Activated naive CD4-positive, alpha-beta T cell treated with anti-CD3 and anti-CD28 coated beads, Interleukin-2, amount 50 U/mL, for 72 hours (primary cell): ENCODE measurements at regions not wholly inside any gene's neighbourhood (a gene's known extent, or its start where the extent isn't known, plus 50 kb on each side); places are given as distances from the start of the nearest gene placed in this dataset.
A peak's percentile ranks its signal among the peaks of the same experiment; 100 is the strongest.

Experiments
- ATAC-seq, 2 donors: fragments of 150-1000 bp; cut with Tn5 transposase; 2 replicates each; pipeline ENCODE4 v1.10.0; 2021; ENCODE audit warnings: mild to moderate bottlenecking in 2 of 2, moderate library complexity in 2 of 2
- DNase-seq, 2 donors: peaks; one replicate each; pipeline ENCODE4 v3.0.0; 2021 to 2022; ENCODE audit warnings: low spot score in 2 of 2
- H3K27ac Mint-ChIP-seq, 2 donors: one replicate each; pipeline ENCODE4 v1.8.0; 2022; ENCODE audit warnings: mild to moderate bottlenecking in 2 of 2, mixed read lengths in 2 of 2
- H3K36me3 Mint-ChIP-seq, 2 donors: one replicate each; pipeline ENCODE4 v1.8.0; 2022; ENCODE audit warnings: mixed read lengths in 2 of 2
- H3K9me3 Mint-ChIP-seq, 2 donors: one replicate each; pipeline ENCODE4 v1.8.0; 2022; ENCODE audit warnings: mixed read lengths in 2 of 2

DNA sequence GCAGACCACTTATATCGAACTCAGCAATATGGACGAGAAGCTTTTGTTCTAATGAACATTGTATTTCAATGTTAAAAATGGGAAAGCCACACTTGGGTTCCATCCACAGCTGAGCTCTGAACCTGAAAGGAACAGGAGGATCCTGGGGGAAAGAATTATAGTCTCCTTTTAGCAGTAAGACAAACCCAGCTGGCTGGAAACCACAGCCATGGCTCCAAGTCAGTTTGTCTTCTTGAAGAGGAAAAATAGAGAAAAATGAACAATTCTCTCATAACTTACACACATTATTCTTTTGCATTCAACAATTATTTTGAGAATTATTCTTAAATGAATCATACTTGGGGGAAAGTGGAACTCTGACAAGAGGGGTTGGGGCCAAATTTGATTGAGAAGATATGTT lies 149.2 kb upstream of the VEPH1 start:
- Mint-ChIP-seq H3K27ac (no peak overlapping the region), H3K9me3 (no peaks in the 10 kb centered on the region), H3K36me3 (no peaks in the 10 kb centered on the region)
- ATAC-seq = no peak
- no peak for DNase-seq

DNA sequence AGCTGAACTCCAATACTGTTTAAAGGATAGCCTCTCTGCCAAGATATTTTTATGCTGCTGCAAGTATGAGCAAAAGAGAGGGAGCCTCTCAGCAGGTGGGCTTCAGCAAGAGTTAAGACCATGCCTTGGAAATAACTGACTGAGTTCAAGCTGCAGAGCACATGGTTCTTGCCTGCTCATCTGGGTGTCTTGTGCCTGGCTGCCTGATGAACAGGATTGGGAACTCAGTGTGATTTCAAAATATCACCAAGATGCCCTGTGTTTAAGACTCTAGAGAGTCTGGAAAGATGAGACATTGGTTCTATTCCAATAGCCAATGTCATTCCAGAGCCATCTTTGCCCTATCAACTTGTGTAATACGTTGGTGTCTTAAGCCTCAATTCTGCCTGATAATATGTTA lies 147.5 kb upstream of the VEPH1 start:
- H3K27ac Mint-ChIP-seq = no peak overlapping the region
- H3K9me3 Mint-ChIP-seq = no peaks in the 10 kb centered on the region
- H3K36me3 Mint-ChIP-seq = no peaks in the 10 kb centered on the region
- no peak for DNase-seq
- no peak for ATAC-seq

DNA sequence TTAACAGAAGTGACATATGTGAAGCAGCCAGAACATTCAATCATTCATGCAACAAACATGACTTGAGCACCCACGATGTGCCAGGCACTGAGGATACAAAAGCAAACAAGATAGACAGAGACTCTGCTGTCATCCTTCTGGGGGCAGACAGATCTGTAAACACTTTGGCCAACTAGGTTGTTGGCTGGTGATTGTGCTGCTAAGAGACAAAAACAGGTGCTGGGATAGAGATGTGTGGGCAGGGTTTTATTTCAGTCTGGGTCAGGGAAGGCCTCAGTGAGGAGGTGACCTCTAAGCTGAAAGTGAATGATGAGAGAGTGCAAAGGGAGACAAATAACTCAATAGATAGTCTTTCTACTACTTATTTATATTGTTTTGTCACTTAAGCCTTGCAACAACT lies 147.0 kb upstream of the VEPH1 start:
- ATAC-seq = no peak

DNA sequence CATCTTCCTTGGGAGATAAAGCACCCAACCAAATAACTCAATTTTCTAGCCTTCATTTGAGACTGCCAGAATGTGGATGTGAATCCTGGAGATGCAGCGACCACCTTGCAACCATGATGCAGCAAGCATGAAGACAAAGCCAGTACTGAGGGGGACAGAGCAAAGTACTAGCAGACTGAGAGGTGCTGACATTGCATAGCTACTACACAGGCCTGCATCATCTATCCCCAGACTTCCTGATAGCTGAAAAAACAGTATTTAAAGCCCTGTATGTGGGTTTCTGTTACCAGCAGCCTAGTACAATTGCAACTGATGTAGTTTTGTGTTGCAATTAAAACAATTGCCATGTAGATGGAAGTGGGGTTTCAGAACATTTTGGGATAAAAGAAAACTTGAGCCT lies 146.3 kb upstream of the VEPH1 start:
- Mint-ChIP-seq H3K27ac (no peak overlapping the region), H3K9me3 (no peaks in the 10 kb centered on the region)
- ATAC-seq = no peak

More for the DNA sequence above, 147.0 kb upstream of the VEPH1 start:
- Mint-ChIP-seq H3K36me3 (no peaks in the 10 kb centered on the region), H3K9me3 (no peaks in the 10 kb centered on the region), H3K27ac (no peak overlapping the region)
- no peak for DNase-seq

DNA sequence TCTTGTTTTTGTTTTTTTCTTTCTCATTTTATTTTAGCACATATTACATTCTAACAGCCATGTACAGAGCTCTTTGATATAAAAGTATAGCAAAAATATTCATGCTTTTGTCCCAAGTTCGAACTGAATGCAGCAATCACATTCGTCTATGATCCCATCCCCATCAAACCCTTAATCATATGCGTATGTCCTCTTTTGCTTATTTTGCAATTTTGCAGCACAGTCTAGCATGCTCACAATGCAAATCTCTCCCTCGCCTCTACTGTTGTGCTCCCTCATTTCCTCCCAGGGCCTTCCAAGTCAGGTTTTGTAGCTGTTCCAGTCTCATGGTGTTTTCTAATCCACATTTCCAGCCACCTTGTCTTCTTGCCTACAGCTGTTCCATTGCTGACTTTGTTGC lies 144.6 kb upstream of the VEPH1 start:
- Mint-ChIP-seq H3K9me3 (no peaks in the 10 kb centered on the region), H3K36me3 (no peaks in the 10 kb centered on the region), H3K27ac (no peak overlapping the region)
- DNase-seq (no peak), ATAC-seq (no peak)

More for the DNA sequence above, 146.3 kb upstream of the VEPH1 start:
- H3K36me3 Mint-ChIP-seq = no peaks in the 10 kb centered on the region
- DNase-seq = no peak

DNA sequence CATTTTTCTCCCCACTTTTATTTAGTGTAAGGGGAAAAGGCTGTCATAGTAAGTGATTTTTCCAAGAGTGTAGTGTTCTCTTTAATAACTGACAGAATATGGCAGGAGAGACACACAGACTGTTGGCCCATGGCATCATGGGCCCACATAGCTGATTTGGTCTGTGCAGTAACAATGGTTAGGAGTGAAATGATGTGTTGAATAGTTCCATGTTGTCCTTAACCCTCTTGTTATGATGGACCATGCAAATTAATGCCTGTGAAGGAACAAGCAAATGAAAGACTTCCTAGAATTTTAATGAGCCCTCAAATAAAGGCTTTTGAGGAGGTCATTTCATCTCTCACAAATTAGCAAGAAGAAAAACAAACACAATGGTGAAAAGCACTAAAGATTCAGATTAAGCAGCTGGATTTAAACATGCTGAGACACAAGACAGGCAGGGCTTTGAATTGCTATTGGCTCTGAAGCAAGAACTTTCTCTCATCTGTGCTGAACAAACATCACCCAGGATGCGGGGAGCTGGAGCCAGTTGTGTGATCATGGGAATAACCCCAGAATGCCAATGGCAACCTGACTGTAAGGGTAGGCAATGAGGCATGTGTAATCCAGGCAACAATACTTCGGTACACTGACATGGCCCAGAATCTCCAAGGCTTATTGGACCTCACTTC lies 136.7 kb upstream of the VEPH1 start:
- Mint-ChIP-seq H3K9me3 (peaks cover 7 to 15% of the 10 kb centered on the region in 2 donors), H3K27ac (no peak overlapping the region), H3K36me3 (no peaks in the 10 kb centered on the region)
- ATAC-seq (no peak), DNase-seq (no peak)

DNA sequence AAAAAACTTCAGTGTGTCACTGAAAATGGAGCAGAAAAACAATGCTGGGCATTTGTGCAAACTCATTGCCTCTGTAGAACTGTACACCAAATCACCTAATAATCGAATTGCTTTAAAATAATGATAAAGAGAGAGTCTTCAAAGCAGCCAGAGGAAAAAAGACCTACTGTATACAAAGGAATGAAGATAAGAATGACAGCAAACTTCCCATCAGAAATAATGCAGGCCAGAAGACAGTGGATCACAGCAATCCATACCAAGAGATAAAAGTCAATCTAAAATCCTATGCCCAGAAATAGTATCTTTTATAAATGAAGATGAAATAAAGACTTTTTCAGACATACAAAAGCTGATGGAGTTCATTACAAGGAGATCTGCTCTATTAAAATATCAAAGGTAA lies 134.7 kb upstream of the VEPH1 start:
- Mint-ChIP-seq H3K27ac (no peak overlapping the region), H3K9me3 (peaks cover 7 to 15% of the 10 kb centered on the region in 2 donors), H3K36me3 (no peaks in the 10 kb centered on the region)
- no peak for DNase-seq
- no peak for ATAC-seq

DNA sequence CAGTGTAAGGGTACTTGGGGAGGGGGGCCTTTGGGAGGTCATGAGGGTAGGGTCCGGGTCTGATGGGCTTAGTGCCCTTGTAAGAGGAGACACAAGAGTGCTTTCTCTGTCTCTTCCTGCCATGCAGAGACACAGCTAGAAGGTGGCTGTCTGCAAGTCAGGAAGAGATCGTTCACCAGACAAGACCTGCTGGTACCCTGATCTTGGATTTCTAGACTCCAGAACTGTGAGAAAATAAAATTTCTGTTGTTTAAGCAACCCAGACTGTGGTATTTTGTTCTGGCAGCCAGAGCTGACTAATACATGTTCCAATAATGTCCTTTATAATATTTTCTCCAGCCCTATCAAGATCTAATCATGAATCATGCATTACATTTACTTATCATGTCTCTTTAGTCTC lies 130.0 kb upstream of the VEPH1 start:
- DNase-seq (no peak), ATAC-seq (no peak)
- Mint-ChIP-seq H3K9me3 (peaks cover 7 to 11% of the 10 kb centered on the region in 2 donors), H3K36me3 (no peaks in the 10 kb centered on the region), H3K27ac (no peak overlapping the region)

DNA sequence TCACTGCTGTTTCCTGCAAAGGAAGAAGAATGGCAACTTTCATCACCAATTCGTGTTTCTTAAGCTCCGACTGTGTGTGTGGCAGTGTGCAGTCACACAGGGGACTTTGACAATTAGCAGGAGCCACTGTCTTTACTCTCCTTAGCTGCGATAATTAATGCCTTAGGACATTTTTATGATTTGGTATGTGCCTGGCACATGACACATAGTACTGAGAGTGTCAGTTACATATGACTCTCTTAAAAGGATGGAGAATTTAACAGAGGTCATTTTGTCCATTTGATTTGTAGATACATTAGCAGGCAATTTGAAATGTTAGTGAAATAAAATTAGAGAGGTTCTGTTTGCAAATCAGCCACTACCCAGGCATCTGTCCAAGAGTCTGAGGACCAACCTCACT lies 128.9 kb upstream of the VEPH1 start:
- Mint-ChIP-seq H3K27ac (no peak overlapping the region), H3K36me3 (no peaks in the 10 kb centered on the region), H3K9me3 (peaks cover 2 to 3% of the 10 kb centered on the region in 2 donors)
- DNase-seq = no peak
- ATAC-seq = no peak

DNA sequence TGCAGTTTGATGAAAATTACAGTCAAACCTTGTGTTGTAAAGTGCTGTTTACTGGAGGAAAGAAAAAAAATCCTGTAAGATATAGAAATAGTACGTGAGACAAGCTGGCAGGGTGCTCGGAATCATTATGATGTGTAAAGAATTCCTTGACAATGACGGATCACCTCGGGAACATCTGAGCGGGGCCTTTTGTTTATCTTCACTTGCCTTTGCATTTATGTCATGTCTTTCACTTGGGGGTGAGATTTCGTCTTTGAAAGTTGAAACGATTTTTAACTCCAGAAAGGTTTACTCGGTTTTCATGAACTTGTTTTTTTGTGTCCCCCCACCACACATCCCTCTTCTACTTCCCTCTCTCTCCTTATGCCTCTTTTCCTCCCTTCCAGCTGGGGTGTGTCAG lies 128.3 kb upstream of the VEPH1 start:
- Mint-ChIP-seq H3K27ac (no peak overlapping the region), H3K36me3 (no peaks in the 10 kb centered on the region), H3K9me3 (no peaks in the 10 kb centered on the region)
- ATAC-seq (no peak), DNase-seq (no peak)

DNA sequence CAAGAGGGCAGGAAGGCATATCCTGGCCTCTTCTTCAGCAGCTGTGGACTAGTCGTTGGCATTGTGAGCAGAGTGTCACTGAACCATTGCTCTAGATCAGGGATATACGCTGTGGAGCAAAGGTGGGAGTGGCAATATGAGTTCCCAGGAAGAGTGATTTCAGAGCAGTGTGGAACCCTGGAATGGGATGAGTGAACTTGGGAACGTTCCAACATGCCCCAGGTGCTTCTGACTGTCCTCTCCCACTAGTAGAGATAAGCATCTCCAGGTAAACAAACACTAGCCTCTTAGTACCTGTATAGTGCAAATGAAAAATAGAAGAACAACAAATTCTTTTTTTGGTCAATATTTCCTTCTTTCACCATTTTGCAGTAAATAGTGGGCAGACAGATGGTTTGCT lies 123.6 kb upstream of the VEPH1 start:
- no peak overlapping the region for H3K27ac Mint-ChIP-seq
- no peaks in the 10 kb centered on the region for H3K36me3 Mint-ChIP-seq
- no peak for ATAC-seq
- DNase-seq = no peak
- no peaks in the 10 kb centered on the region for H3K9me3 Mint-ChIP-seq

DNA sequence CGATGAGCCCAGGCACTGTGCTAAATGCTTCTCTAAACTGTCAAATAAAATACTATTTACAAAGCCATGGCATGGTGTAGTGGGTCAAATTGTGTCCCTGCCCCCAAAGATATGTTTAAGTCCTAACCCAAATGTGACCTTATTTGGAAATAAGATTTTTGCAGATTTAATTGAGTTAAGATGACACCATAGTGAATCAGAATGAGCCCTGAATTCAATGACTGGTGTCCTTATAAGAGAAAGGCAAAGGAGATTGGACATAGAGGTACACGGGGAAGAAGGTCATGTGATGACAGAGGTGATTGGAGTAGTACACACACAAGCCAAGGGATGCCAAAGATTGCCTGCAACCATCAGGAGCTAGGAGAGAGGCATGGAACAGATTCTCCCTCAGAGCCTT lies 121.6 kb upstream of the VEPH1 start:
- ATAC-seq = no peak
- DNase-seq = no peak
- Mint-ChIP-seq H3K9me3 (no peaks in the 10 kb centered on the region), H3K27ac (no peak overlapping the region), H3K36me3 (no peaks in the 10 kb centered on the region)

DNA sequence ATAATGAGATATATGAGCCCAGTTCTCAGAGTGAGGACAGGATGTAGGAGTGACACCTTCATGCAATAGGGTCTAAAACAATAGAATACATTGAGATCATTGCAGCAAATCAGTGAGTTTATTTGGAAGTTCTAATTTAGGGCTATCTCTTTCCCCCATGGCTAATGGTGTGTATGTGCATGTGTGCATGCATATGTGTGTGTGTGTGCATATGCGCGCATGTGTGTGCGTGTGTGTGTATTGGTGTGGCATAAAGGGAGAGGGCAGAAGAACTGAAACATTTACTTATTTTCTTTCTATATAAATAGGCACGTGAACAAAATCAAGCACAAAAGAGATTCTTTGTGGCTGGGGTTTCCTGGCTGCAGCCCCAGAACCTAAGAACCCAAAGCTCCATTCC lies 115.7 kb upstream of the VEPH1 start:
- no peak for ATAC-seq
- Mint-ChIP-seq H3K36me3 (no peaks in the 10 kb centered on the region), H3K9me3 (no peaks in the 10 kb centered on the region), H3K27ac (no peak overlapping the region)
- DNase-seq = no peak

DNA sequence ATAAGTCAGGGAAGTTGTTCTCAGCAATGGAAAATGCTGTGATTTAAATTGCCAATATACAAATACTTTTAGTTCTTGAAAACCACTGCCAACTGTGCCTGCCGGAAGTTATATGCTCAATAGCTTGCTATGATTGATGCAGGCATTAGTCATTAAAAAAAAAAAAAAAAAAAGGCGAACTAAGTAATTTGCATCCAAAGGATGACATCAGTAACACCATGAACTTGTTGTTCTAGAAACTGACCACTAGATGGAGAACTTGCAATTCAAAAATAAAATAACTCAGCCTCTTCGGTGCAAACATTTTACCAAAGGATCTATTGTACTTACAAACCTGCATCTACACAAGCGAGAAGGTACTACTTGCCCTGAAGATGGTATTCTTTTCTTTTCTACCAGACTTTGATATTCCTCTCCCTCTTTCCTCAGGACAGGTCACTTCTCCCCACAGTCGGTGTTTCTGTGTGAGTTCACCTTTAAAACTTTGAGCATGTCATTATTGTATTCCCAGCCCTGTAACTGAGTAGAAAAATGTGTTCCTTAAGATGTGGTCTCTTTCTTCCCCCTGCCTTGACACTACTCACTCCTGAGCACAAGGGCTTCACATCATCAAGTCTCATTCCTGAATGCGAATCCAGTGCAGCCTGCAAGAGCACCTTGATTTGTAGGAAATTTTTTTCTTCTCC lies 115.0 kb upstream of the VEPH1 start:
- peak; percentile 79 to 92 for ATAC-seq
- no peaks in the 10 kb centered on the region for H3K9me3 Mint-ChIP-seq
- no peak overlapping the region for H3K27ac Mint-ChIP-seq
- no peak for DNase-seq
- H3K36me3 Mint-ChIP-seq = no peaks in the 10 kb centered on the region

DNA sequence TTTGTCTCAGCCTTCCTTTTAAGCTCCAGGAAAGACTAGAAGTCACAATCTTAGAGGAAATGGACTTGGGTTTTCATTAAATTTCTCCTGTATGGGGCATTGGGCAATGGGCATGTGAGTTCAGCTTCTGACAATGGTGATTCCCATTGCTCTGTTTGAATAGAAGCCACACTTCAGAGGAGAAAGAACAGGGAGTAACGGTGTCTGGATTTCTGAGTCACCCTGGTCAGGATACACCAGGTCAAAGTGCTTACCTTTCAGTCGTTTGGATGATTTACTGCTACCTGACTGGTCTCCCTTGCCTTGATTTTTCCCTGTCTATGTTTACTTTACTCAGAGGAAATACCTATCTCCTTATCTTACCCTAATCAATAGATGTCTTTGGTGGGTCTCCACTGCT lies 111.7 kb upstream of the VEPH1 start:
- DNase-seq = no peak
- Mint-ChIP-seq H3K27ac (no peak overlapping the region), H3K36me3 (no peaks in the 10 kb centered on the region), H3K9me3 (no peaks in the 10 kb centered on the region)
- ATAC-seq = no peak

DNA sequence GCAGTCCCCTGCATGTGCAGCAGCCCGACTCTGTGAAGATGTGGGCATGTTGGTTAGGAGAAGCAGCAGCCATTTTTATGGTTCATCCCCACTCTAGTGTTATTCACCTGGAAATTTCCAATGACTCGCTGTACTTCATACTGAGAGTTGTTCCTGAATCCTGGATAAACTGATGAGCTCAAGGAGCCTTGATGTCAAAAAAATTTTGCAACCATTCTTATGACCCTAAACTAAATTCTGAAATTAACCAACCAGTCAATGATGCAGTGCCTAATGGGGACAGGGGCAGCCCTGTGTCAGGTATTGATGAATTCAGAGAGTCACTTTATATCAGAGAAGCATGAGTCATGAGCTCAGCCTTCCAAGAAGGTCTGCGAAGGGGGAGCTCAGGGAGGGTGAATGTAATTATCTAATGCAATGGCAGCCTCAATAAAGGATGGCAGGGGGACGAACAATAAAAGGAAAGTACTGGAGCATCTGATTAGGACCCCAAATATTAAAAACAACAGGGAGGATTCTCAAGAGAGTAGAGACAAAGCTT lies 108.4 kb upstream of the VEPH1 start:
- DNase-seq (no peak), ATAC-seq (peak in 1 of 2 donors; percentile 32)
- H3K36me3 Mint-ChIP-seq = no peaks in the 10 kb centered on the region
- H3K9me3 Mint-ChIP-seq = no peaks in the 10 kb centered on the region
- H3K27ac Mint-ChIP-seq = no peak overlapping the region

DNA sequence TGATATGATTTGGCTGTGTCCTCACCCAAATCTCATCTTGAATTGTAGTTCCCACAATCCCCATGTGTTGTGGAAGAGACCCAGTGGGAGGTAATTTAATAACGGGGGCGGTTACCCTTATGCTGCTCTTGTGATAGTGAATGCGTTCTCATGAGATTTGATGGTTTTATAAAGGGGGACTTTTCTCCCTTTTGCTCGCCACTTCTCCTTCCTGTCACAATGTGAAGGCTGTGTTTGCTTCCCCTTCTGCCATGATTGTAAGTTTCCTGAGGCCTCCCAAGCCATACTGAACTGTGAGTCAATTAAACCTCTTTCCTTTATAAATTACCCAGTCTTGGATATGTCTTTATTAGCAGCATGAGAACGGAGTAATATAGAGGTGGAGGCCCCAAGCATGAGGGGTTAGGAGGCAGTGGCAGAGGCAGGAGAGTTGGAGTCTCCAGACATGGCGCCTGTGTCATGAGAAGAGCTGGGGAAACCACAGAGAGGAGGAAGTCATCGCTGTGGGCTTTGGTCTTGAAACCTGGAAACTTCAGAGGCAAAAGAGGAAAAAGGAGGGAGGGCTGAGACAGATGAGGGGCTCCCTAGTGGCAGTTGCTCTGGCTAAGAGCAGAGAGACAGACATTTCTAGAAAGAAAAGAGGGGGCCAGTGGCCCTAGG lies 107.8 kb upstream of the VEPH1 start:
- H3K27ac Mint-ChIP-seq = no peak overlapping the region
- DNase-seq = no peak
- H3K36me3 Mint-ChIP-seq = no peaks in the 10 kb centered on the region
- ATAC-seq = peak in 1 of 2 donors; percentile 7
- no peaks in the 10 kb centered on the region for H3K9me3 Mint-ChIP-seq
